Superior temporal gyrus (tissue), 1 donor: ENCODE measurements at regions not wholly inside any gene's neighbourhood (a gene's known extent, or its start where the extent isn't known, plus 50 kb on each side); places are given as distances from the start of the nearest gene placed in this dataset.

Experiments
- DNase-seq: peaks from one replicate; pipeline ENCODE4 v3.0.0-alpha.2; 2016; ENCODE audit errors: extremely low spot score

DNA sequence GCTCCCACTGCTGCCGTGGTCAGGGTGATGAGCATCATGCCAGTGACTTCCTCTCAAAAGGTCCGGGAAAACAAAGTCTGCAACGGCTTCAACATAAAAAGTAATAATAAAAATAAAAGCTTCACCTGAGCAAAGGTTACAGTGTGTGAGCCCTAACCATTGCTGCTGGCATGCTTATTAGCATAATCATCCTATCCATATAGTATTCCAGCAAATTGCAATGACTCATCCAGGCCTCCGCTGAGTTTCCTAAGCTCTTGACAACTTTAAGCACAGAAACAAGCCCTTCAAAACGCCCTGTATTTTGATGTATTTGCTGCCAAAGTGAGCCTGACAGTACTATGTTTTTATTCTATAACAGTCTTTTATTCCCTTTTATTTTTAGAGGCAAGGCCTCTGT lies 100.5 kb downstream of the AASDH start:
- DNase-seq, result no peak

DNA sequence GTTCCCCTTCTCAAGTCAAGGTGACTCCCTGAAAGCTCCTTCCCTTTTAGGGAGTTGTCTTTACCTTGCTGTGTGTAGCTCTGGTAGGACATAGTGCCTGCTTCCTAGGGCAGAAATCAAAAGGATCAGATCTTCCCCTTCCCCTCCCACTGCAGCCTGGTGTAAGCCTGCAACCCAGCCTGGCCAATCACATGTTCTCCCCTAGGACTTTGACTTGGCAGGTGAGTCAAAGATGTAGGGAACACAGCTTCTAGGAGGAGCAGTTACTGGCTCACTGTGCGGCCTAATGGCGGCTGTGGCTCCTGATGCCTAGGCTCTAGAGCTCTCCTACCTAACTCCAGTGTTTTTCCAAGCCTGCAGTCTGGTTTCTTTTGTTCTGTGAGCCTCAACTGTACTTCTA lies 103.9 kb downstream of the AASDH start:
- no peak for DNase-seq

DNA sequence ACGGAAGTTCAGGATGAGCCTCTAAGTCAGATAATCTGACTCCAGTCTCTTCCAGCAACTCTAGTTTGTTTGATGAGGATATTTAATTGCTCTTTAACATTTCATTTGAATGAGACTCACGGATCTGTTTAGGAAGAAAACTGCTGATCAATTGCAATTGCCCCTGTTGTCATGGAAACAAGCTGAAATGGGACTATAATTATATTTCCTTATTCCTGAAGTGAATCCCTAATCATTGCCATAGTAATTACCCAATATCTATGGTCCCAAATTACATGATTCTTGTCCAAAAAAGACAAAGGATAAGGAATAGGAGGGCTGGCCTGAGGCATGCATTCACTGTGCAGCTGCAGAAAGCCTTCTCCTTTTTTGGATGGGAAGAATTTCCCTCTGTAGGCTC lies 105.3 kb downstream of the AASDH start:
- no peak for DNase-seq

DNA sequence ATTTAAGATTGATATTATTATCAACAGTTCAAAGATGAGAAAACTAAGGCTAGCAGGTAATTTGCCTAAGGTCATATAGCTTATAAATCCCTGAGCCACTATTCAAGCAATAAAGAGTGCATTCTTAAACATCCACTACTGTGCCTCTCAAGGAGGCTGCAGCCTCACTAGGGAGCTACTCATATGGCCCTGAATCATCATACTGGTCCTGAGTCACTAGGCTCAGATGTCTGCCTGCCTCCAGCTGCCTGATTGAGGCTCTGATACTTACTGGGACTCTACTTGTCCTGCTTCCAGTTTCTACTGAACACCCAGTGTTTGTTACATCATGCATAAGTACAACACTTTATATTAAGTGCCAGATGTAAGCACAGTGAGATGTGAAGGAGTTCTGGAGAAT lies 110.7 kb downstream of the AASDH start:
- no peak for DNase-seq

DNA sequence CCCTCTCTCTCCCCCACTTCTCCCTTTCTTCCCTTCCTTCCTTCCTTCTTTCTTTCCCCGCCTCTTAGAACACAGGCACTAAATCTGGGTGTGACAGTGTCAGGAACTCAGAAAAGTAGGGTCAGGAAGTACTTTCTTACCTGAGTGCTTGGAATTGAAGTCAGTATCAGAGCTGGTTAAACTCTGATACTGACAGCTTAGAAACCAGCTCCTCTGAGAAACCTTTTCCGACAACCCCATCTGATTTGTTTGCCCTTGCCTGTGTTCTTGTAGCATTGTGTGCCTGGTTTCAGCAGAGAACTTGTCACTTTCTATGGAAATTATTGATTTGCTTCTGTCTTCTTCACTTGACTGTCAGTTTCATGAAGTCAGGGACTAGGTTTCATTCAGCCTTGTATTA lies 113.9 kb downstream of the AASDH start:
- no peak for DNase-seq

DNA sequence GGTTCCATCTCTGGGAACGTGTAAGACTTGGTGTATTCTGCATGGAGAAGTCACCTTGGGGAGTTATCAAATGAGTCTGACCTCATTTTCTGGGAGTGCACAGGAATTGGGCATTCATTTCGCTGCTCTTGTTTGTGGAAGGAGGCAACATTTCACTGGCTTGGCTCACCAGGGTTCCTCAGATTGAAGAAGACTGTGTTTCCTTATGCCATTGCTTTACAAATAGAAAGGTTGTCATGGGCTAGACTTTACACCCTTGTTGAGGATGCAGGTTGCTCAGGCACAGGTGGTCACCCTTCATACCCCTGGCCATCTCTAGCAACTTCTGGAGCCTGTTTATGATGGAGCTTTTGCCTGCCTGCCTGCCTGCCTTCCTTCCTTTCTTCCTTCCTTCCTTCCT lies 114.4 kb downstream of the AASDH start:
- no peak for DNase-seq

DNA sequence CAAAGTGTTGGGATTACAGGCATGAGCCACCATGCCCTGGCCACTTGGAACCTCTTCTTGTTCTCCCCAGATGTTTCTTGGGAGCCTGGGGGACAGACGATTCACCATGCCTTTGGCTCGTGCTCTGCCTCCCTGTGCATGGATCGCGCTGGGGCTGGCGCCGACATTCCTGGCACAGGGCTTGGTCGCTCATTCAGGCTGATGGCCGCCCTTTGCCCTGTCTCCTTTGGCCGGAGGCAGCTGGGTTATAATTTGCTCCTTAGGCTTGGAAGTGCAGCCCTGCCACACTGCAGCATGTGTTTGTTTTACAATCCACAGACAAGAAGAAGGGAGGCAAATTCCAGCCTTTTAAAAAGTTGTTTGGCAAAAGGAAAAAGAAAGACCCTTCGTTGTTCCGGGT lies 115.3 kb downstream of the AASDH start:
- no peak for DNase-seq

DNA sequence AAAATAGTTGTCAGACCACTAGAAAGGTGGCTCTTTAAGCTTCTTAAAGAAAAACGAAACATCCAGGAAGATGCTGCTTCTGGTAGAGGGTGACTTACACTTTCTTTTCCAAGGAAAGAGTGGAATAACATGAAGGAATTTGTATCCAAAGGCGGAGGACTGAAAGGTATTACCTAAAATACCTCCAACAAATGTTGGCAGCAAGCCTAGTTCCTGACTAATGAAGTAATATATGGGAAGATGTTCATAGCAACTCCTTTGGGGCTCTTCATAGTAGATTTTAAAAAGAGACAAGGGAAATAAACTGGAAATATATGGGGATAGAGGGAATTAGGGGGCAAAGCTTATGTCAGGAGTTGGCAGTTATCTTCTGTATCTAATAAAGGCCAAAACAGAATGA lies 116.2 kb downstream of the AASDH start:
- no peak for DNase-seq

DNA sequence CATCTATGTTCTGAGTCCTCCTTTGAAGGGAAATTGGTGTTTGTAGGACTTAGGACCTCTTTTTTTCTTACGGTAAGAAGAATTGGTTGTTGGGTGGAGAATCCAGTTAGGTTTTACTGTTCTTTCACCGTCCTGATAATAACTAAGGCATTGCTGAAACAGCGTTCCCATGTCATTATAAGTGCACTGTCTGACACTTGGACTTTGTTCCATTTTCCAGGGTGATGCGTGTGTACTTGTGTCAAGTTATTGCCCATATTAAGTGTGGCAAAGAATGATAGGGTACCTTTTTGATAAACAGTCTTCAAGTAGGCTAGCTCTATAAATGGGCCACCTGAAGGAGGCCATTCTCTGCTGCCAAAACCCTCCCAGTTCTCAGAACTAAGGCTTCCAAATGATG lies 119.7 kb downstream of the AASDH start:
- no peak for DNase-seq

DNA sequence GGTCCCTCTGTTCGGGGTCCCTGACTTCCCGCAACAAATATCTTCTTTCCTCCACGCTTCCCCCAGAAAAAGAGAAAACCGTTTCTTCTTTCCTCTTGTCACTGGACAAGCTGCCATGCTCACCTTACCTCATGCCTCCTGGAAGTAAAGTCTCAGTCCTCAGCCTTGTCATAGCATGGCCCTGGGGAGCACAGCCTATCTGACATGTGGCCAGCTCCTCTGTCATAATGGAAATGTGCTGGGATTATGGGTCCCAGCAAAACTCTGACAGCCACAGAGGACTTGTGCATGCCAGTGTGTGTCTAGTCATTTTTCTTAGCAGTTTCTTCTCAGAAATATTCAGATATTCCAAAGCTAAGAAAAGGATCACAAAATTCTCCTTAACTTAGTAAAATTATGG lies 122.4 kb downstream of the AASDH start:
- DNase-seq, result no peak

DNA sequence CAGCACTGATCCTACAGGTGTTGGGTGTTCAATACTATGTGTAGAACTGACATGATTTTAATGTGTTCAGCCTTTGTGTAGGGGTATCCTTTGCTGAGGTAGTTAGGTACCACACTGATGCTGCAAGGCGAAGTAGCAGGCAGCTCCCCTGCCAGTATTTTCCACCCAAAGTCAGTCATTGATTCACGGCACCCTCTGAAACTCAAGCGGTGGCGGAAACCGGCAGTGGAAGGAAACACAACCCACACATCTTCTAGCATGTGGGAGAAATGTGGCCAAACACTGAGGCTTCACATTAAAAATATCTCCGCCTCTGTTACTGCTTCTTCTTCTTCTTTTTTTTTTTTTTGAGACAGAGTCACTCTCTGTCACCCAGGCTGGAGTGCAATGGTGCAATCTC lies 126.3 kb downstream of the AASDH start:
- DNase-seq, result peak; percentile 39

DNA sequence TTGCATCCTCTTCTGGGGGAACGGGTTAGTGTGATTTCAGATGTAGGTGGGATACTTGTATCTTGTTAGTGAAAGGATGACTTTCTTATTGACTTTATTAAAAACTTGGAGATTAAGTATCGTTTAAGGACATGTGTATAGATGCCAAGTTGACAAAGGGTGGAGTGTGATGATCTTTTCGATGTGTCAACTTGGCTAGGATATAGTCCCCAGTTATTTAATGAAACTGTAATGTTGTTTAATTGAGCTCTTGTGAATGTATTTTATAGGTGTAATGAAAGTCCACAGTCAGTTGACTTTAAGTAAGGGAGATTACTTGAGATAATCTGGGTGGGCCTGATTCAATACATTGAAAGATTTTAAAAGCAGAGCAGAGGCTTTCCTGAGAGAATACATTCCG lies 127.0 kb downstream of the AASDH start:
- no peak for DNase-seq

DNA sequence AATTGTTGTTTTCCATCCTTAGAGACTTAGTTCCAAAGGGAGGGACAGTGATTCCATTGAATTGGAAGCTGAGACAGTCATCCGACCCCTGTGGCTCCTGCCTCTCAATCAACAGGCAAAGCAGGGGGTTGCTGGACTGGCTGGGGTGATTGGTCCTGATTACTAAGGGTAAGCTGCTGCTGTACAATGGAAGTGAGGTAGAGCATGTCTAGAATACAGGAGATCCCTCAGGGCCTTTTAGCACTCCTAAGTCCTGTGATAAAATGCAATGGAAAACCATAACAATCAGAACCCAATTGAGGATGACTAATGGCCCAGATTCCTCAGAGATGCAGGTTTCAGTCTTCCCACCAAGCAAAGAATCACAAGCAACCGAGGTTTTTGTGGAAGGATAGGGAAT lies 127.6 kb downstream of the AASDH start:
- no peak for DNase-seq

DNA sequence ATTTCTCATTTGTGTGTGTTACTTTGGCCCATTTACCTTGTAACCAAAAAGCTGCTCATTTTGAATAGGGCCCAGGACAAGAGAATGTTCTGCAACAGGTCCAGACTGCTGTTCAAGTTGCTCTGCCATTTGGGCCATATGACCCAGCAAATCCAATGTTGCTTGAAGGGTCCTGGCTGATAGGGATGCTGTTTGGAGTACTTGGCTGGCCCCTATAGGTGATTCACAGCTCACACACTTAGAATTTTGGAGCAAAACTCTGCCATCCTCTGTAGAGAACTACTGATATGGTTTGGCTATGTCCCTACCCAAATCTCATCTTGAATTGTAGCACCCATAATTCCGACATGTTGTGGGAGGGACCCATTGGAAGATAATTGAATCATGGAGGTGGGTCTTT lies 131.5 kb downstream of the AASDH start:
- DNase-seq, result no peak

DNA sequence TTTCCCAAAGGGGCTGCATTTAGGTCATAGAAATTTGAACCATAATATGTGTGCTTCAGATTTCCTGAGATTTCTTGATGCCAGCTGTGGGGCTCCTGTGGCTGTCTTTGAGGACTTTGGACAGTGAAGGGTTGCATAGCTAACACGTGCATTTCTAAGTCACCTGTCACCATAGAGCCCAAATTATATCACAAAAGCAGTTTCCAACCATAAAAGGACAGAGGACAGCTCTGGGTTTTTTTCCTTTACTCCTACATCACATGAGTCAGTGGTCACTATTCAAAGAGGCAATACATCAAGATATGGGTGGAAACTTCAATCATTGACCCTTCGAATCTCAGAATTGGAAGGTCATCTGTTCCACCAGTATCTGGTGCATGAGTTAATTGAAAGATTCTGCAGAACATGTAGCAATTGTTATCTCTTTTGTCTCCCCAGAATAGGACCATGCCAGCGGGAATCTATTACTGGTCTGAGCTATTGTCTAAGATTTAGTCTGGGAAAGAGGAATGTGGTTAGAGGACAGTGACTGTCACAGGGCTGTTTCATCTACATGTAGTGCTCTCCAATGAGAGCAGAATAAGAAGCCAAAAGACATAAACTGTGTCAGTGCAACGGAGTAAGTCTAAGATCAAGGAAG lies 133.5 kb downstream of the AASDH start:
- no peak for DNase-seq

DNA sequence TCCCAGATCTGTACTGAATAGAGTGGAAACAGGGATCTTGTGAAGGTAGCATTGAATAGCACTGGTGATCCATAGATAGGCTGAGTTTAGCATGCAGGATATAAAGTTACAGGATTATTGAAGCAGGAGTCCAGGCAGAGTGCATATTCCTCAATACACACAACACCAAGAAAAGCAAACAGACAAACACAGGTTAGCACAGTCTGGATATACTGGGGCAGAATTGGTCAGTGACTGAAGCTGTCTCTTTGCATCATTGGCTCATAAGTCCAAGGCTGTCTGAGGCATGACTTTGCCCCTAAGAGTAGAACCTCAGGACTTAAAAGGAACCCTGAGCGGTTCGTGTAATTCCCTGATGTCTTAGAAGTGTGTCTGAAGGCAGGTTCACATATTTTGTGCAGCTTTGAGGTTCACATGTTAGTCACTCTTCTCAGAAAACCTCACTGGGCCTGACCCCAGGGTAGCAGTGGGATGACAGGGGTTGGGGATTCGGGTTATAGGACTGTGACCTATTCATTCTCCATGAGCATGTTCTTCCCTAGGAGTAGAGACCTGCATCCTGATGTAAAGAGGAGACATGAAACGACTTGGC lies 134.6 kb downstream of the AASDH start:
- no peak for DNase-seq

DNA sequence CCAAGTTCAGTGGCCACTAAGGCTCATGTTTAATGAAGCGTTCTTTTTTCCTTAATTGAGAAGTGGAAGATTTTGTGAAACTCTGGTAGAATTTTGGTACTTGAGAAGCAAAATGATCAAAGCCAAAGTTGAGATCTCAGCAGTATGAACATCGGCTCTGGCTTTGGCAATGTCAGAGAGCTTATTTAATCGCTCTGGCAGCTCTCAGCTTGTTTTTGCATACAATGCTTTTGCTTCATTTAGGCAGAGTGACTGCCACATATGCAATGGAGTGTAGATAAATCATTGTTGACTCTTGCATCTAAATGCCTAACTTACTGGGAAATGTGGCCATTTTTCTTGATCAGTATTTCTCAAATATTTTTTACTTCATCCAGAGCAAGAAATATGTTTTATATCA lies 135.7 kb downstream of the AASDH start:
- DNase-seq, result no peak

DNA sequence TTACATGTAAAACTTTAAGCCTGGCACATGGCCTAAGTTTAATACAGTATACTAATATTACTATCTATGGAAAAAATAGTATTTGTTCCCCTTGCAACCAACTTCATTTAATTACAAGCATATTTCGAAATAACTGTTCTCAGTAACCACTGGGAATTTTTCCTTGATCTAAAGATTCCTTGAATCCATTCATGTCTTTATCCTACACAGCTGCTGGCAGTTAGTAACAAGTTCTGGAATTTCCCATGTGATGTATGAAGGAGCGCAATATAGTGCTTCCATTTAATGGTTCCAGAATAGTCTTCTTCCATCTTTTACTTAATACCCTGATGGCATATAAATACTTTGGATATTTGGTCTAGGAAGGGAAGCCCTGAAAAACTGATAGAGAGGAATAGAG lies 136.5 kb downstream of the AASDH start:
- no peak for DNase-seq

DNA sequence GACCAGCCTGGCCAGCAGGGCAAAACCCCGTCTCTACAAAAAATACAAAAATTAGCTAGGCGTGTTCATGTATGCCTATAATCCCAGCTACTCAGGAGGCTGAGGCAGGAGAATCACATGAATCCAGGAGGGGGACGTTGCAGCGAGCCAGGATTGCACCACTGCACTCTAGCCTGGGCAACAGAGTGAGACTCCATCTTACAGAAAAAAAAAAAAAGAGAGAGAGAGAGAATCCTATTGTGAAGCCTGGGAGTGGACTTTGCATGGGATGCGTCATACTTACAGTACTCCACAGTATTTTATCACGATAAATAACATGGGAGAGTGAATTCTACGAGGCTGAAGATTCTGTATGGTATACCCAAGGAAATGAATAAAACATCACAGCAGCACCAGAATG lies 139.6 kb downstream of the AASDH start:
- DNase-seq, result no peak

DNA sequence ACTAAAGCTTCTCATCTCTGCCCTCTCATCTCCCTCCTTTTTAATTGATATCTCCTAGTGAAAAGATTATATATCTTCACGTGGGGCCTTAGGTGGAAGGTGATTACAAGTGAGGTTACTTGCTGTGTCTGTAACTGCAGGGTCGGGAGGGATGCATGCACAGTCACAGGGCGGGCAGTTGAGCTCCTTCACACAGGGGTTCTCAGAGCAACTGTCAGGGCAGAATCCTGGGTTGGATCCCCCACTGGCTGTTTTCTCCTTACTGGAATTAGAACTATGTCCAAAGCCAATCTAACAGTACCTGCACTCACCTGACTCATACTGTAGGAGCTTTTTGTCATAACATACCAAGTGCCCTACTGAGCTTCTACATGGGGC lies 141.1 kb downstream of the AASDH start:
- DNase-seq, result no peak

DNA sequence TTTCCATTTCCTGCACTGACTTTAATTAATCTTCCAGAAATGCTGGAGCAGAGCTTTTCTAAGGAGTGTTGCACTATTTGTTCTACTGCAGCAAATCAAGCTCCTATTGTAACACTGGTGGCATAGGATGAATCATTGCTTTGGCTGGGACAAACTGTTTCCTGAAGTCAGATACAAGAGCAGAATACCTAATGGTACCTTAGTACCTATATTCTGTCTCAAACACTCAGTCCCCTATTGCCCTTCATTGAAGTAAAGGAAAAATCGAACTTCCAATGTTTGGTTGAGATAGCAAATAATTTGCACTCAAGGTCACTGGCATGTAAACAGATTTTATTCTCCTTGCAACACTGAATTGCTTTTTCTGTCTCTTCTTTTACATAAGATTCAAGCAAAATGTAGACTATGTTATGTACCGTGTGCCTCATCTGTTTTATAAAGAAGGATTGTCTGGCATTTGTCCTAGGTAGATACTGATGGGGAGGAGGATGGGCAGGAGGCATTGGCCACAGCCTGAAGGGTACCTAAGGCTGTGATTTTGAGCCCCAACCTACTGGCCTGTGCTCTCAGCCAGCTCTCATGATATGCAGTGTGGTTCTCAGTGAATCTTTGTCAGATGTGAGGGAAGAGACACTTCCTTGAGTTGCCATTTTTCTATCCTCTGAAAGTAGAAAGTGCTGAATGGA lies 141.6 kb downstream of the AASDH start:
- DNase-seq, result no peak

DNA sequence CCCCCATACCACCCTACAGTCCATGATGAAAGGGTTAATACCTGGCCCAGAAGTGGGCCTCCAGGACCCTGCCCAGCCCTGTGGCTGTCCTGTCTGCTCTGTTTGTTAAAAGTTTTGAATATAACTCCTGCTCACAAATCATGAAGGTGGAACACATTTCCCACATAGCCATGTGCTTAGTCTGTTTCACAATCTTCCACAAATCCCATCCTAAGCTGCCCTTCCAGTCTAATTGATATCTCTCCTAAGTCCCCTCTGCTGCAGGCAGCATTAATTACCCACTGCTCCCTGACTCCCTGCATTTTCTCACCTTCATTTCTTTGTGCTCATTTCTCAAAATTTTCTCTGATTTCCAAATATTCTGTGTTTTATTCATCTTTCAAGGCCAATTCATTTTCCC lies 142.6 kb downstream of the AASDH start:
- DNase-seq, result no peak

DNA sequence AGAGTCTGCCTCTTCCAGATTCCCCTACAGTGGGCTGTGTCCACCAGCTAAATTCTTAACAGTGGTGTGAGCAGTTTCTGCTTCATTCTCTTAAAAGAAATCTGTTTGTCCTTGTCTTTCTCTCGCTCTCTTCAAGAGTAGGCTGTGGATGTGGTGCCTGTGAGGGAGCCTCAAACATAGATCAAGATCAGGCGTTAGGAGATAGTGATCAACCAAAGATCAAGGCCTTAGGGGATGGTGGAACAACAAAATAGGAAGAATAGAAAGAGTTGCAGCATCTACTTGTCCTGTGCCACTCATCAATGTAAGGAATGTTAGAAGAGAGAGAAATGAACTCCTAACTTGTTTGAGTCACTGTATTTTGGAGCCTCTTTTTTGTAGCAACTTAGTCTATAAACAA lies 144.2 kb downstream of the AASDH start:
- no peak for DNase-seq

DNA sequence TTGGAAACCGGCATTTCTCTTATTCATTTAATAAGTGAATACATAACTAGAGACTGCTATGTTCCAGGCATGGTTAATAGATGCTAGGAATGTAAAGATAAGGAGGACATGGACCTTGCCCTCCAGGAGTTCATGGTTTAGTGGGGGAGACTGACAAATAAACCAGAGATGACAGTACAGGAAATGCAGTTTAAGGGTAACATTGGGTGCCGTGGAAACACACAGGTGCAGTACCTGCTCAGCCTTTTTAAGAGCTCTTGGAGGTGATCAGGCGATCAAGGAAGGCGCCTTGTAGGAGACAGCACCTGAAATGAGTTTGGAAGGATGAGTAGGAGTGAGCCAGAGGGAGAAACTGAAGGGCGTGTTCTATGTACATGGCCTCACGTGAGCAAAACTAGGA lies 145.8 kb downstream of the AASDH start:
- no peak for DNase-seq
